ENCODE measurements at regions not wholly inside any gene's neighbourhood (a gene's known extent, or its start where the extent isn't known, plus 50 kb on each side); places are given as distances from the start of the nearest gene placed in this dataset.

DNA sequence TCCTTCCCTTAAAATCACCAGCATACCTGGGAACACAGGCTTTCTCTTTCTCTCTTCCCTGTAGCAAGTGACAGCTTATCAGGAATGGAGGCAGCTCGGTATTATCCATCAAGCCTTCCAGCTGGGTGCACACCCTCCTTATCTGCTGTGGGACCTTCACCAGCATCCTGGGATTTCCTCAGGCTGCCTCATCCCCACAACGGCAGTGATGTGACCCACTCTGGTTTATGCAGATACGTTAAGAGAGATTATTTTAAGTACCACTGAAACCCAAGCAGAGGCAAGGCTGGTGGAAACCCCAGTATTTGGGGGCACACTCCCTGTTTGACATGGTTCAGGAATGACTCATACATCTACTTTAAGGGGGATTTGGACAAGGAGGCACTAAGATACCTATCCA is 192.1 kb downstream of the TM9SF2 start (continued):
- TF ChIP-seq, protein P1, sequence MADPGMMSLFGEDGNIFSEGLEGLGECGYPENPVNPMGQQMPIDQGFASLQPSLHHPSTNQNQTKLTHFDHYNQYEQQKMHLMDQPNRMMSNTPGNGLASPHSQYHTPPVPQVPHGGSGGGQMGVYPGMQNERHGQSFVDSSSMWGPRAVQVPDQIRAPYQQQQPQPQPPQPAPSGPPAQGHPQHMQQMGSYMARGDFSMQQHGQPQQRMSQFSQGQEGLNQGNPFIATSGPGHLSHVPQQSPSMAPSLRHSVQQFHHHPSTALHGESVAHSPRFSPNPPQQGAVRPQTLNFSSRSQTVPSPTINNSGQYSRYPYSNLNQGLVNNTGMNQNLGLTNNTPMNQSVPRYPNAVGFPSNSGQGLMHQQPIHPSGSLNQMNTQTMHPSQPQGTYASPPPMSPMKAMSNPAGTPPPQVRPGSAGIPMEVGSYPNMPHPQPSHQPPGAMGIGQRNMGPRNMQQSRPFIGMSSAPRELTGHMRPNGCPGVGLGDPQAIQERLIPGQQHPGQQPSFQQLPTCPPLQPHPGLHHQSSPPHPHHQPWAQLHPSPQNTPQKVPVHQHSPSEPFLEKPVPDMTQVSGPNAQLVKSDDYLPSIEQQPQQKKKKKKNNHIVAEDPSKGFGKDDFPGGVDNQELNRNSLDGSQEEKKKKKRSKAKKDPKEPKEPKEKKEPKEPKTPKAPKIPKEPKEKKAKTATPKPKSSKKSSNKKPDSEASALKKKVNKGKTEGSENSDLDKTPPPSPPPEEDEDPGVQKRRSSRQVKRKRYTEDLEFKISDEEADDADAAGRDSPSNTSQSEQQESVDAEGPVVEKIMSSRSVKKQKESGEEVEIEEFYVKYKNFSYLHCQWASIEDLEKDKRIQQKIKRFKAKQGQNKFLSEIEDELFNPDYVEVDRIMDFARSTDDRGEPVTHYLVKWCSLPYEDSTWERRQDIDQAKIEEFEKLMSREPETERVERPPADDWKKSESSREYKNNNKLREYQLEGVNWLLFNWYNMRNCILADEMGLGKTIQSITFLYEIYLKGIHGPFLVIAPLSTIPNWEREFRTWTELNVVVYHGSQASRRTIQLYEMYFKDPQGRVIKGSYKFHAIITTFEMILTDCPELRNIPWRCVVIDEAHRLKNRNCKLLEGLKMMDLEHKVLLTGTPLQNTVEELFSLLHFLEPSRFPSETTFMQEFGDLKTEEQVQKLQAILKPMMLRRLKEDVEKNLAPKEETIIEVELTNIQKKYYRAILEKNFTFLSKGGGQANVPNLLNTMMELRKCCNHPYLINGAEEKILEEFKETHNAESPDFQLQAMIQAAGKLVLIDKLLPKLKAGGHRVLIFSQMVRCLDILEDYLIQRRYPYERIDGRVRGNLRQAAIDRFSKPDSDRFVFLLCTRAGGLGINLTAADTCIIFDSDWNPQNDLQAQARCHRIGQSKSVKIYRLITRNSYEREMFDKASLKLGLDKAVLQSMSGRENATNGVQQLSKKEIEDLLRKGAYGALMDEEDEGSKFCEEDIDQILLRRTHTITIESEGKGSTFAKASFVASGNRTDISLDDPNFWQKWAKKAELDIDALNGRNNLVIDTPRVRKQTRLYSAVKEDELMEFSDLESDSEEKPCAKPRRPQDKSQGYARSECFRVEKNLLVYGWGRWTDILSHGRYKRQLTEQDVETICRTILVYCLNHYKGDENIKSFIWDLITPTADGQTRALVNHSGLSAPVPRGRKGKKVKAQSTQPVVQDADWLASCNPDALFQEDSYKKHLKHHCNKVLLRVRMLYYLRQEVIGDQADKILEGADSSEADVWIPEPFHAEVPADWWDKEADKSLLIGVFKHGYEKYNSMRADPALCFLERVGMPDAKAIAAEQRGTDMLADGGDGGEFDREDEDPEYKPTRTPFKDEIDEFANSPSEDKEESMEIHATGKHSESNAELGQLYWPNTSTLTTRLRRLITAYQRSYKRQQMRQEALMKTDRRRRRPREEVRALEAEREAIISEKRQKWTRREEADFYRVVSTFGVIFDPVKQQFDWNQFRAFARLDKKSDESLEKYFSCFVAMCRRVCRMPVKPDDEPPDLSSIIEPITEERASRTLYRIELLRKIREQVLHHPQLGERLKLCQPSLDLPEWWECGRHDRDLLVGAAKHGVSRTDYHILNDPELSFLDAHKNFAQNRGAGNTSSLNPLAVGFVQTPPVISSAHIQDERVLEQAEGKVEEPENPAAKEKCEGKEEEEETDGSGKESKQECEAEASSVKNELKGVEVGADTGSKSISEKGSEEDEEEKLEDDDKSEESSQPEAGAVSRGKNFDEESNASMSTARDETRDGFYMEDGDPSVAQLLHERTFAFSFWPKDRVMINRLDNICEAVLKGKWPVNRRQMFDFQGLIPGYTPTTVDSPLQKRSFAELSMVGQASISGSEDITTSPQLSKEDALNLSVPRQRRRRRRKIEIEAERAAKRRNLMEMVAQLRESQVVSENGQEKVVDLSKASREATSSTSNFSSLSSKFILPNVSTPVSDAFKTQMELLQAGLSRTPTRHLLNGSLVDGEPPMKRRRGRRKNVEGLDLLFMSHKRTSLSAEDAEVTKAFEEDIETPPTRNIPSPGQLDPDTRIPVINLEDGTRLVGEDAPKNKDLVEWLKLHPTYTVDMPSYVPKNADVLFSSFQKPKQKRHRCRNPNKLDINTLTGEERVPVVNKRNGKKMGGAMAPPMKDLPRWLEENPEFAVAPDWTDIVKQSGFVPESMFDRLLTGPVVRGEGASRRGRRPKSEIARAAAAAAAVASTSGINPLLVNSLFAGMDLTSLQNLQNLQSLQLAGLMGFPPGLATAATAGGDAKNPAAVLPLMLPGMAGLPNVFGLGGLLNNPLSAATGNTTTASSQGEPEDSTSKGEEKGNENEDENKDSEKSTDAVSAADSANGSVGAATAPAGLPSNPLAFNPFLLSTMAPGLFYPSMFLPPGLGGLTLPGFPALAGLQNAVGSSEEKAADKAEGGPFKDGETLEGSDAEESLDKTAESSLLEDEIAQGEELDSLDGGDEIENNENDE (IDR thresholded peaks at IDR 0.05; ENCODE audit: insufficient replicate concordance, low read length): no peak
- no peak for TF ChIP-seq HDAC6 (IDR thresholded peaks at IDR 0.05; ENCODE audit: low read depth, low read length)
- no peak for TF ChIP-seq GTF2F1 (IDR thresholded peaks at IDR 0.05; ENCODE audit: borderline replicate concordance, low read depth, low read length)
- TF ChIP-seq POLR2AphosphoS5 (IDR thresholded peaks at IDR 0.05; ENCODE audit: low read depth, low read length): no peak
- no peak for TF ChIP-seq CHD2 (IDR thresholded peaks at IDR 0.05; ENCODE audit: low read length)
- no peak for TF ChIP-seq CHD1 (IDR thresholded peaks at IDR 0.05; ENCODE audit: low read depth, low read length)

Data from H1 (cell line).